HepG2 (cell line): ENCODE measurements at regions not wholly inside any gene's neighbourhood (a gene's known extent, or its start where the extent isn't known, plus 50 kb on each side); places are given as distances from the start of the nearest gene placed in this dataset.

ENCODE experiments used
- CBFB ChIP-seq: sonication (generic); formaldehyde crosslinking; IDR thresholded peaks from 2 replicates; pipeline ENCODE4 v1.4.0; 2020; ENCODE audit warnings: missing genetic modification reagents
- HNRNPLL ChIP-seq: fragments of 200-400 bp; formaldehyde crosslinking; IDR thresholded peaks from 2 replicates; pipeline ENCODE4 v1.6.1; 2017; ENCODE audit warnings: mild to moderate bottlenecking, low read depth, low read length; ENCODE audit not compliant: poor library complexity, severe bottlenecking
- MTA3 ChIP-seq: sonication (generic); formaldehyde crosslinking; IDR thresholded peaks from 2 replicates; pipeline ENCODE4 v1.4.0; 2020; ENCODE audit warnings: missing genetic modification reagents
- MYC ChIP-seq: sonication (generic); formaldehyde crosslinking; IDR thresholded peaks from 2 replicates; pipeline ENCODE4 v1.9.0; 2021; ENCODE audit warnings: missing genetic modification reagents, borderline replicate concordance
- NR3C1 ChIP-seq: sonication (generic); formaldehyde crosslinking; IDR thresholded peaks from 2 replicates; pipeline ENCODE4 v1.4.0; 2020; ENCODE audit warnings: missing genetic modification reagents
- POLR2AphosphoS5 ChIP-seq: IDR thresholded peaks from 2 replicates; pipeline ENCODE4 v1.6.1; 2012; ENCODE audit warnings: low read depth, low read length
- ZNF274 ChIP-seq: sonication (generic); formaldehyde crosslinking; IDR thresholded peaks from 2 replicates; pipeline ENCODE4 v1.5.1; 2020; ENCODE audit warnings: mild to moderate bottlenecking, missing genetic modification reagents
- ZNF431 ChIP-seq: sonication (generic); formaldehyde crosslinking; IDR thresholded peaks from 2 replicates; pipeline ENCODE4 v1.9.0; 2022; ENCODE audit warnings: missing genetic modification reagents, low read depth, mild to moderate bottlenecking, borderline replicate concordance
- TF ChIP-seq, protein P1 (sequence below): sonication (generic); formaldehyde crosslinking; IDR thresholded peaks from 2 replicates; pipeline ENCODE4 v1.4.0; 2020; ENCODE audit warnings: missing genetic modification reagents; ENCODE audit errors: not compliant biosample characterization
- TF ChIP-seq, protein P2 (sequence below): sonication (generic); formaldehyde crosslinking; IDR thresholded peaks from 2 replicates; pipeline ENCODE4 v1.5.0; 2020; ENCODE audit warnings: mild to moderate bottlenecking, missing genetic modification reagents, moderate library complexity
- TF ChIP-seq, protein P3 (sequence below): sonication (generic); formaldehyde crosslinking; IDR thresholded peaks from 2 replicates; pipeline ENCODE4 v1.8.1; 2023; ENCODE audit warnings: missing genetic modification reagents, inconsistent platforms, borderline replicate concordance

DNA sequence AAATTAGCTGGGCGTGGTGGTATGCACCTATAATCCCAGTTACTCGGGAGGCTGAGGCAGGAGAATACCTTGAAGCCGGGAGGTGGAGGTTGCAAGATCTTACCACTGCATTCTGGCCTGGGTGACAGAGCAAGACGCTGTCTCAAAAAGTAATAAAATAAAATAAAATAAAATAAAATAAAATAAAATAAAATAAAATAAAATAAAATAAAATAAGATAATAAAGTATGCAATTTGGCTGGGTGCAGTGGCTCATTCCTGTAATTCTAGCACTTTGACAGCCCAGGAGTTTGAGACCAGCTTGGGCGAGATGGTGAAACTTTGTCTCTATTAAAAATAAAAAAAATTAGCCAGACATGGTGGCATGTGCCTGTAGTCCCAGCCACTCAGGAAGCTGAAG is 85.6 kb upstream of the XPO1 start:
- no peak for TF ChIP-seq MTA3 (CRISPR knock-in tag)
- TF ChIP-seq ZNF274 (CRISPR knock-in tag) = no peak
- TF ChIP-seq, protein P1, sequence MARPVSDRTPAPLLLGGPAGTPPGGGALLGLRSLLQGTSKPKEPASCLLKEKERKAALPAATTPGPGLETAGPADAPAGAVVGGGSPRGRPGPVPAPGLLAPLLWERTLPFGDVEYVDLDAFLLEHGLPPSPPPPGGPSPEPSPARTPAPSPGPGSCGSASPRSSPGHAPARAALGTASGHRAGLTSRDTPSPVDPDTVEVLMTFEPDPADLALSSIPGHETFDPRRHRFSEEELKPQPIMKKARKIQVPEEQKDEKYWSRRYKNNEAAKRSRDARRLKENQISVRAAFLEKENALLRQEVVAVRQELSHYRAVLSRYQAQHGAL (CRISPR knock-in tag) = no peak
- TF ChIP-seq MYC = no peak
- TF ChIP-seq, protein P2, sequence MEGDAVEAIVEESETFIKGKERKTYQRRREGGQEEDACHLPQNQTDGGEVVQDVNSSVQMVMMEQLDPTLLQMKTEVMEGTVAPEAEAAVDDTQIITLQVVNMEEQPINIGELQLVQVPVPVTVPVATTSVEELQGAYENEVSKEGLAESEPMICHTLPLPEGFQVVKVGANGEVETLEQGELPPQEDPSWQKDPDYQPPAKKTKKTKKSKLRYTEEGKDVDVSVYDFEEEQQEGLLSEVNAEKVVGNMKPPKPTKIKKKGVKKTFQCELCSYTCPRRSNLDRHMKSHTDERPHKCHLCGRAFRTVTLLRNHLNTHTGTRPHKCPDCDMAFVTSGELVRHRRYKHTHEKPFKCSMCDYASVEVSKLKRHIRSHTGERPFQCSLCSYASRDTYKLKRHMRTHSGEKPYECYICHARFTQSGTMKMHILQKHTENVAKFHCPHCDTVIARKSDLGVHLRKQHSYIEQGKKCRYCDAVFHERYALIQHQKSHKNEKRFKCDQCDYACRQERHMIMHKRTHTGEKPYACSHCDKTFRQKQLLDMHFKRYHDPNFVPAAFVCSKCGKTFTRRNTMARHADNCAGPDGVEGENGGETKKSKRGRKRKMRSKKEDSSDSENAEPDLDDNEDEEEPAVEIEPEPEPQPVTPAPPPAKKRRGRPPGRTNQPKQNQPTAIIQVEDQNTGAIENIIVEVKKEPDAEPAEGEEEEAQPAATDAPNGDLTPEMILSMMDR (CRISPR knock-in tag) = no peak
- TF ChIP-seq, protein P3, sequence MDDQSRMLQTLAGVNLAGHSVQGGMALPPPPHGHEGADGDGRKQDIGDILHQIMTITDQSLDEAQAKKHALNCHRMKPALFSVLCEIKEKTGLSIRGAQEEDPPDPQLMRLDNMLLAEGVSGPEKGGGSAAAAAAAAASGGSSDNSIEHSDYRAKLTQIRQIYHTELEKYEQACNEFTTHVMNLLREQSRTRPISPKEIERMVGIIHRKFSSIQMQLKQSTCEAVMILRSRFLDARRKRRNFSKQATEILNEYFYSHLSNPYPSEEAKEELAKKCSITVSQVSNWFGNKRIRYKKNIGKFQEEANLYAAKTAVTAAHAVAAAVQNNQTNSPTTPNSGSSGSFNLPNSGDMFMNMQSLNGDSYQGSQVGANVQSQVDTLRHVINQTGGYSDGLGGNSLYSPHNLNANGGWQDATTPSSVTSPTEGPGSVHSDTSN = no peak
- TF ChIP-seq POLR2AphosphoS5 = no peak
- no peak for TF ChIP-seq NR3C1 (CRISPR knock-in tag)
- no peak for TF ChIP-seq CBFB (CRISPR knock-in tag)
- TF ChIP-seq HNRNPLL = no peak
- no peak for TF ChIP-seq ZNF431 (CRISPR knock-in tag)
